ENCODE measurements at regions not wholly inside any gene's neighbourhood (a gene's known extent, or its start where the extent isn't known, plus 50 kb on each side); places are given as distances from the start of the nearest gene placed in this dataset.
"Not testable (repeated sequence)": the region's sequence is repeated elsewhere in the genome, so short reads cannot be mapped to it uniquely, and the experiment has no call there.

GRCh38 chr3:191922570-191922969 is 461.6 kb downstream of the PYDC2 start:
- TF ChIP-seq POLR2AphosphoS5 (IDR thresholded peaks at IDR 0.05) (no peak), CTCF (IDR thresholded peaks at IDR 0.05 in 8 of 11, conservative IDR thresholded peaks at IDR 0.05 in 3 of 11) (no peak)
- H3K4me1 ChIP-seq: no peaks in the 10 kb centered on the region
- H3K27me3 ChIP-seq (replicated peaks in 1 of 7): no peaks in the 10 kb centered on the region
- 81 to 89% (median 85%) methylated on average over 5 of the region's 5 CpGs for WGBS, 5 donors
- no peak overlapping the region for H3K27ac ChIP-seq
- no peaks in the 10 kb centered on the region for H3K9me3 ChIP-seq
- H3K36me3 ChIP-seq: no peaks in the 10 kb centered on the region
- no peak overlapping the region for H3K4me3 ChIP-seq
- intact Hi-C loops (cut with DNase I; ENCODE audit: low total_unique reads): no loop called here
- no peak for DNase-seq

GRCh38 chr3:191927183-191927817 is 466.3 kb downstream of the PYDC2 start:
- H3K27ac ChIP-seq; intact Hi-C loops (cut with DNase I; ENCODE audit: low total_unique reads): not testable (repeated sequence)

GRCh38 chr3:191927998-191928397 is 467.0 kb downstream of the PYDC2 start:
- H3K9me3 ChIP-seq; DNase-seq; intact Hi-C loops (cut with DNase I; ENCODE audit: low total_unique reads); H3K27me3 ChIP-seq (replicated peaks in 1 of 7); H3K36me3 ChIP-seq; H3K4me3 ChIP-seq; H3K27ac ChIP-seq; H3K4me1 ChIP-seq: not testable (repeated sequence)
- 74 to 97% (median 83%) methylated on average over 6 of the region's 6 CpGs for WGBS, 5 donors

More at GRCh38 chr3:191927183-191927817, 466.3 kb downstream of the PYDC2 start:
- not testable (repeated sequence) for H3K36me3 ChIP-seq; H3K9me3 ChIP-seq; H3K27me3 ChIP-seq (replicated peaks in 1 of 7); H3K4me1 ChIP-seq; H3K4me3 ChIP-seq; DNase-seq
- 81 to 91% (median 87%) methylated on average over 8 of the region's 8 CpGs for WGBS, 5 donors

- WGBS, 5 donors: 76 to 93% (median 90%) methylated on average over 3 of the region's 3 CpGs
- no peaks in the 10 kb centered on the region for H3K9me3 ChIP-seq
- H3K4me1 ChIP-seq: no peaks in the 10 kb centered on the region
- intact Hi-C loops (cut with DNase I; ENCODE audit: low total_unique reads): no loop called here
- TF ChIP-seq CTCF (IDR thresholded peaks at IDR 0.05 in 8 of 11, conservative IDR thresholded peaks at IDR 0.05 in 3 of 11): no peak
- no peak for TF ChIP-seq POLR2A (IDR thresholded peaks at IDR 0.05)
- TF ChIP-seq POLR2AphosphoS5 (IDR thresholded peaks at IDR 0.05): no peak
- no peak for DNase-seq
- H3K4me3 ChIP-seq: no peak overlapping the region
- H3K27ac ChIP-seq: no peak overlapping the region
- H3K27me3 ChIP-seq (replicated peaks in 1 of 7): no peaks in the 10 kb centered on the region
- H3K36me3 ChIP-seq: no peaks in the 10 kb centered on the region
These were observed 483.9 kb downstream of the PYDC2 start for GRCh38 chr3:191944835-191945234.

- H3K27me3 ChIP-seq (replicated peaks in 1 of 7): no peaks in the 10 kb centered on the region
- peak; percentile 58 for DNase-seq
- peaks cover 0 to 6% (median 0%) of the 10 kb centered on the region in 8 donors for H3K9me3 ChIP-seq
- no peaks in the 10 kb centered on the region for H3K36me3 ChIP-seq
- intact Hi-C loops (cut with DNase I; ENCODE audit: low total_unique reads): no loop called here
- TF ChIP-seq POLR2AphosphoS5 (IDR thresholded peaks at IDR 0.05) (no peak), CTCF (IDR thresholded peaks at IDR 0.05 in 8 of 11, conservative IDR thresholded peaks at IDR 0.05 in 3 of 11) (no peak), POLR2A (IDR thresholded peaks at IDR 0.05) (no peak)
- H3K4me3 ChIP-seq: no peak overlapping the region
- no peaks in the 10 kb centered on the region for H3K4me1 ChIP-seq
- 90 to 95% (median 93%) methylated on average over 14 of the region's 14 CpGs for WGBS, 5 donors
- H3K27ac ChIP-seq: no peak overlapping the region
These were observed 491.2 kb downstream of the PYDC2 start for GRCh38 chr3:191952186-191952585.

Data from spleen (tissue), 11 donors.